Endothelial cell of umbilical vein (primary cell): ENCODE measurements at regions not wholly inside any gene's neighbourhood (a gene's known extent, or its start where the extent isn't known, plus 50 kb on each side); places are given as distances from the start of the nearest gene placed in this dataset.

Experiments
- EZH2 ChIP-seq: IDR thresholded peaks from 2 replicates; pipeline ENCODE4 v1.6.1; 2012; ENCODE audit warnings: borderline replicate concordance, low read depth, mild to moderate bottlenecking, moderate library complexity, low read length, inconsistent platforms; ENCODE audit not compliant: severe bottlenecking
- FOS ChIP-seq: IDR thresholded peaks from 2 replicates; pipeline ENCODE4 v1.6.1; 2011; ENCODE audit warnings: mild to moderate bottlenecking, low read length, moderate library complexity, borderline replicate concordance; ENCODE audit not compliant: insufficient read depth
- POLR2A ChIP-seq: IDR thresholded peaks from 2 replicates; pipeline ENCODE4 v1.6.1; 2012; ENCODE audit warnings: low read depth, mild to moderate bottlenecking, control low read depth, low read length
- POLR2AphosphoS5 ChIP-seq: IDR thresholded peaks from 2 replicates; pipeline ENCODE4 v1.6.1; 2012; ENCODE audit warnings: low read depth, mild to moderate bottlenecking, control low read depth, low read length, moderate library complexity; ENCODE audit not compliant: insufficient read depth
- TF ChIP-seq, protein P1 (sequence below), 2 donors: IDR thresholded peaks; 1 replicate in 1 of 2; 2 replicates in 1 of 2; pipeline ENCODE4 v1.5.1; 2011; ENCODE audit warnings: low read length in 2 of 2, mild to moderate bottlenecking in 2 of 2, moderate library complexity in 2 of 2, control low read depth in 1 of 2, inconsistent platforms in 1 of 2, low read depth in 1 of 2; ENCODE audit not compliant: insufficient read depth in 1 of 2; ENCODE audit errors: extremely low read depth in 1 of 2

DNA sequence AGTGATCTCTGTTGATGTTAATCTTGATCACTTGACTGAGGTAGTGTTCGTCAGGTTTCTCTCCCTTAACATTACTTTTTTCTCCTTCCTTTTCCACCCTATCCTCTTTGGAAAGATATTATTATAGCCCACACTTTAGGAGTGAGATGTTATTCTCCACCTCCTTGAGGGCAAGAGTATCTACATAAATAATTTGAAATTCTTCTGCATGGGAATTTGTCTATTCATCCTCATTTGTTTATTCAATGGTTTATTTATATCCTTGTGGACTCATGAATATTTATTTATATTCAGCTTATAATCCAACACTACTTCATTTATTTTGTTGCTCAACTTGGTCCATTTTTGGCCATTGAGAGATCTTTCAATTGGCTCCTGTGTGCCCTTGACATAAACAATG, 750.4 kb downstream of the EPHA4 start:
- TF ChIP-seq, protein P1, sequence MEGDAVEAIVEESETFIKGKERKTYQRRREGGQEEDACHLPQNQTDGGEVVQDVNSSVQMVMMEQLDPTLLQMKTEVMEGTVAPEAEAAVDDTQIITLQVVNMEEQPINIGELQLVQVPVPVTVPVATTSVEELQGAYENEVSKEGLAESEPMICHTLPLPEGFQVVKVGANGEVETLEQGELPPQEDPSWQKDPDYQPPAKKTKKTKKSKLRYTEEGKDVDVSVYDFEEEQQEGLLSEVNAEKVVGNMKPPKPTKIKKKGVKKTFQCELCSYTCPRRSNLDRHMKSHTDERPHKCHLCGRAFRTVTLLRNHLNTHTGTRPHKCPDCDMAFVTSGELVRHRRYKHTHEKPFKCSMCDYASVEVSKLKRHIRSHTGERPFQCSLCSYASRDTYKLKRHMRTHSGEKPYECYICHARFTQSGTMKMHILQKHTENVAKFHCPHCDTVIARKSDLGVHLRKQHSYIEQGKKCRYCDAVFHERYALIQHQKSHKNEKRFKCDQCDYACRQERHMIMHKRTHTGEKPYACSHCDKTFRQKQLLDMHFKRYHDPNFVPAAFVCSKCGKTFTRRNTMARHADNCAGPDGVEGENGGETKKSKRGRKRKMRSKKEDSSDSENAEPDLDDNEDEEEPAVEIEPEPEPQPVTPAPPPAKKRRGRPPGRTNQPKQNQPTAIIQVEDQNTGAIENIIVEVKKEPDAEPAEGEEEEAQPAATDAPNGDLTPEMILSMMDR (IDR thresholded peaks at IDR 0.05; ENCODE audit: extremely low read depth in 1 of 2, insufficient read depth in 1 of 2, low read depth in 1 of 2, low read length in 2 of 2): no peak
- TF ChIP-seq POLR2AphosphoS5 (no peak), POLR2A (no peak), EZH2 (no peak), FOS (no peak)
